ENCODE measurements at regions not wholly inside any gene's neighbourhood (a gene's known extent, or its start where the extent isn't known, plus 50 kb on each side); places are given as distances from the start of the nearest gene placed in this dataset.

GRCh38 chr3:30332196-30333021, 274.0 kb upstream of the TGFBR2 start:
- WGBS, 2 donors, result 44 to 45% methylated on average over 10 of the region's 10 CpGs
- TF ChIP-seq CTCF (IDR thresholded peaks at IDR 0.05), result no peak
- TF ChIP-seq POLR2A (IDR thresholded peaks at IDR 0.05), result no peak
- no peak overlapping the region for H3K4me3 ChIP-seq (ENCODE audit: low read depth, poor library complexity, severe bottlenecking)
- intact Hi-C loops (cut with DNase I; ENCODE audit: low total_unique reads), result no loop called here
- no peak for DNase-seq (ENCODE audit: low spot score in 2 of 2)

- intact Hi-C loops (cut with DNase I; ENCODE audit: low total_unique reads), result no loop called here
- no peak for DNase-seq (ENCODE audit: low spot score in 2 of 2)
- TF ChIP-seq CTCF (IDR thresholded peaks at IDR 0.05), result no peak
- TF ChIP-seq POLR2A (IDR thresholded peaks at IDR 0.05), result no peak
- WGBS, 2 donors, result 68 to 86% methylated on average over 6 of the region's 6 CpGs
- no peak overlapping the region for H3K4me3 ChIP-seq (ENCODE audit: low read depth, poor library complexity, severe bottlenecking)
Observed at GRCh38 chr3:30333143-30333542, 273.3 kb upstream of the TGFBR2 start.

GRCh38 chr3:30333903-30334302, 272.5 kb upstream of the TGFBR2 start:
- WGBS, 2 donors, result 55 to 85% methylated on average over 1 of the region's 1 CpG
- no peak for DNase-seq (ENCODE audit: low spot score in 2 of 2)
- intact Hi-C loops (cut with DNase I; ENCODE audit: low total_unique reads), result no loop called here
- H3K4me3 ChIP-seq (ENCODE audit: low read depth, poor library complexity, severe bottlenecking), result no peak overlapping the region
- TF ChIP-seq POLR2A (IDR thresholded peaks at IDR 0.05), result no peak

- intact Hi-C loops (cut with DNase I; ENCODE audit: low total_unique reads), result no loop called here
- WGBS, 2 donors, result 46 to 69% methylated on average over 2 of the region's 2 CpGs
- H3K4me3 ChIP-seq (ENCODE audit: low read depth, poor library complexity, severe bottlenecking), result no peak overlapping the region
- no peak for DNase-seq (ENCODE audit: low spot score in 2 of 2)
- no peak for TF ChIP-seq POLR2A (IDR thresholded peaks at IDR 0.05)
- TF ChIP-seq CTCF (IDR thresholded peaks at IDR 0.05), result no peak
Observed at GRCh38 chr3:30340500-30340899, 265.9 kb upstream of the TGFBR2 start.

GRCh38 chr3:30341079-30341478, 265.3 kb upstream of the TGFBR2 start:
- intact Hi-C loops (cut with DNase I; ENCODE audit: low total_unique reads), result no loop called here

GRCh38 chr3:30341851-30342250, 264.6 kb upstream of the TGFBR2 start:
- intact Hi-C loops (cut with DNase I; ENCODE audit: low total_unique reads), result no loop called here
- DNase-seq (ENCODE audit: low spot score in 2 of 2), result no peak
- WGBS, 2 donors, result 58 to 61% methylated on average over 1 of the region's 1 CpG
- H3K4me3 ChIP-seq (ENCODE audit: low read depth, poor library complexity, severe bottlenecking), result no peak overlapping the region
- no peak for TF ChIP-seq CTCF (IDR thresholded peaks at IDR 0.05)
- no peak for TF ChIP-seq POLR2A (IDR thresholded peaks at IDR 0.05)

More at GRCh38 chr3:30341079-30341478, 265.3 kb upstream of the TGFBR2 start:
- no peak overlapping the region for H3K4me3 ChIP-seq (ENCODE audit: low read depth, poor library complexity, severe bottlenecking)
- DNase-seq (ENCODE audit: low spot score in 2 of 2), result no peak
- 68 to 96% methylated on average over 2 of the region's 2 CpGs for WGBS, 2 donors
- TF ChIP-seq CTCF (IDR thresholded peaks at IDR 0.05), result no peak
- TF ChIP-seq POLR2A (IDR thresholded peaks at IDR 0.05), result no peak
